Ovary (tissue), 7 donors: ENCODE measurements at regions not wholly inside any gene's neighbourhood (a gene's known extent, or its start where the extent isn't known, plus 50 kb on each side); places are given as distances from the start of the nearest gene placed in this dataset.

Experiments
- DNase-seq, 5 donors: peaks; one replicate each; pipeline ENCODE4 v3.0.0-alpha.2; 2019 to 2020
- H3K27ac ChIP-seq, 2 donors: fragments of 200-600 bp; one replicate each; pipeline versions ENCODE4 v1.5.1 to v1.8.0; 2019 to 2022
- H3K27me3 ChIP-seq: fragments of 200-600 bp; one replicate; pipeline ENCODE4 v1.8.0; 2022
- H3K36me3 ChIP-seq: fragments of 200-600 bp; sonication (generic); one replicate; pipeline ENCODE4 v1.5.1; 2019
- H3K4me1 ChIP-seq: one replicate; pipeline ENCODE4 v1.8.1; 2013; ENCODE audit warnings: mild to moderate bottlenecking, moderate library complexity; ENCODE audit not compliant: insufficient read depth
- H3K4me3 ChIP-seq: fragments of 200-600 bp; sonication (generic); one replicate; pipeline ENCODE4 v1.5.1; 2017
- H3K9me3 ChIP-seq, 2 donors: fragments of 200-600 bp in 1 of 2; sonication (generic) in 1 of 2; one replicate each; pipeline versions ENCODE4 v1.5.1 to v1.8.1; 2013 to 2019; ENCODE audit warnings: mild to moderate bottlenecking in 1 of 2, moderate library complexity in 1 of 2
- CTCF ChIP-seq, 3 donors: fragments of 450-650 bp in 2 of 3; fragments of 200-600 bp in 1 of 3; IDR thresholded peaks; one replicate each; pipeline versions ENCODE4 v1.5.1 to v1.8.0; 2016 to 2022; ENCODE audit warnings: antibody characterized with exemption in 3 of 3, mild to moderate bottlenecking in 1 of 3
- EP300 ChIP-seq: sonication (generic); formaldehyde crosslinking; IDR thresholded peaks from one replicate; pipeline ENCODE4 v1.6.1; 2017; ENCODE audit warnings: antibody characterized with exemption
- POLR2A ChIP-seq: fragments of 450-650 bp; IDR thresholded peaks from one replicate; pipeline ENCODE4 v1.6.1; 2017; ENCODE audit warnings: antibody characterized with exemption, mild to moderate bottlenecking, moderate library complexity
- WGBS, 3 donors: extraction: QIAGEN DNeasy Blood & Tissue Kit in 1 of 3; methylation state at CpG; one replicate each; pipeline versions ENCODE4 v1.1.5 to v1.1.7; 2013 to 2017; 5-methylcytosine and 5-hydroxymethylcytosine counted together
- intact Hi-C, 4 donors: fragments of 100-400 bp; cut with DNase I; formaldehyde crosslinking; loops; one replicate each; pipeline versions ENCODE4 v1.11.0 to v1.15.1; 2022 to 2023
- donor health status: DM: no; HTN: no; CAD: no; lungs with moderate emphysema.
- donor health status: DM: no; HTN: no; CAD: no.
- donor health status: Bipolar disorder and iron deficiency.
- donor health status: DM: no; HTN: no; CAD: no.
- donor health status: DM: yes; HTN: yes; CAD: no.

GRCh38 chr1:4599521-4599920 lies 54.9 kb upstream of the AJAP1 start:
- intact Hi-C loops, result no loop called here
- DNase-seq, result no peak
- no peaks in the 10 kb centered on the region for H3K9me3 ChIP-seq
- H3K27ac ChIP-seq, result no peak overlapping the region
- TF ChIP-seq POLR2A, result no peak
- no peak for TF ChIP-seq EP300
- no peak for TF ChIP-seq CTCF (IDR thresholded peaks at IDR 0.05)
- H3K4me1 ChIP-seq, result no peaks in the 10 kb centered on the region
- 77 to 83% (median 79%) methylated on average over 15 of the region's 15 CpGs for WGBS, 3 donors
- no peak overlapping the region for H3K4me3 ChIP-seq
- H3K36me3 ChIP-seq, result no peaks in the 10 kb centered on the region
- no peaks in the 10 kb centered on the region for H3K27me3 ChIP-seq

GRCh38 chr1:4599951-4600481 lies 54.4 kb upstream of the AJAP1 start:
- no peaks in the 10 kb centered on the region for H3K27me3 ChIP-seq
- TF ChIP-seq CTCF (IDR thresholded peaks at IDR 0.05), result no peak
- no peak for TF ChIP-seq POLR2A
- no peak for TF ChIP-seq EP300
- 25 to 78% (median 31%) methylated on average over 17 to 27 of the region's 27 CpGs for WGBS, 3 donors
- intact Hi-C loops, result no loop called here
- no peaks in the 10 kb centered on the region for H3K4me1 ChIP-seq
- DNase-seq, result no peak
- H3K9me3 ChIP-seq, result no peaks in the 10 kb centered on the region
- H3K4me3 ChIP-seq, result no peak overlapping the region
- H3K36me3 ChIP-seq, result no peaks in the 10 kb centered on the region
- no peak overlapping the region for H3K27ac ChIP-seq

- no peaks in the 10 kb centered on the region for H3K27me3 ChIP-seq
- no peak overlapping the region for H3K4me3 ChIP-seq
- no peaks in the 10 kb centered on the region for H3K9me3 ChIP-seq
- WGBS, 3 donors, result 77 to 82% (median 78%) methylated on average over 18 of the region's 18 CpGs
- H3K36me3 ChIP-seq, result no peaks in the 10 kb centered on the region
- intact Hi-C loops, result no loop called here
- DNase-seq, result no peak
- TF ChIP-seq POLR2A (no peak), CTCF (IDR thresholded peaks at IDR 0.05) (no peak), EP300 (no peak)
- no peak overlapping the region for H3K27ac ChIP-seq
- no peaks in the 10 kb centered on the region for H3K4me1 ChIP-seq
Observed at GRCh38 chr1:4600615-4601460, 53.6 kb upstream of the AJAP1 start.

- no peaks in the 10 kb centered on the region for H3K36me3 ChIP-seq
- no peak for TF ChIP-seq EP300
- TF ChIP-seq CTCF (IDR thresholded peaks at IDR 0.05), result no peak
- no peak for TF ChIP-seq POLR2A
- WGBS, 3 donors, result 66 to 82% (median 79%) methylated on average over 4 of the region's 4 CpGs
- H3K27me3 ChIP-seq, result no peaks in the 10 kb centered on the region
- H3K4me1 ChIP-seq, result no peaks in the 10 kb centered on the region
- no peak for DNase-seq
- intact Hi-C loops, result no loop called here
- no peak overlapping the region for H3K27ac ChIP-seq
- no peaks in the 10 kb centered on the region for H3K9me3 ChIP-seq
- H3K4me3 ChIP-seq, result no peak overlapping the region
Observed at GRCh38 chr1:4601941-4602340, 52.5 kb upstream of the AJAP1 start.
